SK-N-SH (cell line): ENCODE measurements at regions not wholly inside any gene's neighbourhood (a gene's known extent, or its start where the extent isn't known, plus 50 kb on each side); places are given as distances from the start of the nearest gene placed in this dataset.

Experiments
- CHD2 ChIP-seq: fragments of 150-350 bp; IDR thresholded peaks from 2 replicates; pipeline ENCODE4 v1.6.1; 2018; ENCODE audit warnings: low read length; ENCODE audit not compliant: partially characterized antibody
- EP300 ChIP-seq, 2 experiments: IDR thresholded peaks; 2 replicates each; pipeline versions ENCODE4 v1.4.0 to v1.6.1; 2012; ENCODE audit warnings: borderline replicate concordance in 1 of 2, low read depth in 1 of 2, low read length in 1 of 2
- EZH2phosphoT487 ChIP-seq: fragments of 200-600 bp; sonication (generic); IDR thresholded peaks from 2 replicates; pipeline ENCODE4 v1.6.1; 2017; ENCODE audit warnings: low read depth, mixed run types, mild to moderate bottlenecking, antibody characterized with exemption, moderate library complexity, borderline replicate concordance
- FOSL2 ChIP-seq: IDR thresholded peaks from 2 replicates; pipeline ENCODE4 v1.4.0; 2012; ENCODE audit warnings: low read depth, mild to moderate bottlenecking, moderate library complexity, borderline replicate concordance
- GABPA ChIP-seq: IDR thresholded peaks from 2 replicates; pipeline ENCODE4 v1.4.0; 2012; ENCODE audit warnings: low read depth, mild to moderate bottlenecking
- NFIC ChIP-seq: IDR thresholded peaks from 2 replicates; pipeline ENCODE4 v1.4.0; 2012; ENCODE audit warnings: borderline replicate concordance
- POLR2AphosphoS5 ChIP-seq: IDR thresholded peaks from 2 replicates; pipeline ENCODE4 v1.6.1; 2012; ENCODE audit warnings: low read depth, low read length
- RAD21 ChIP-seq: IDR thresholded peaks from 2 replicates; pipeline ENCODE4 v1.6.1; 2012; ENCODE audit warnings: mild to moderate bottlenecking, low read length
- RCOR1 ChIP-seq: fragments of 150-350 bp; IDR thresholded peaks from 2 replicates; pipeline ENCODE4 v1.6.1; 2017; ENCODE audit warnings: antibody characterized with exemption, low read length
- RXRA ChIP-seq: IDR thresholded peaks from 2 replicates; pipeline ENCODE4 v1.4.0; 2012; ENCODE audit warnings: low read depth, mild to moderate bottlenecking, borderline replicate concordance
- SMC3 ChIP-seq: IDR thresholded peaks from 2 replicates; pipeline ENCODE4 v1.6.1; 2012; ENCODE audit warnings: low read depth, low read length, improper control_type of control experiment
- TF ChIP-seq, protein P1 (sequence below): fragments of 200-600 bp; sonication (generic); IDR thresholded peaks from 2 replicates; pipeline ENCODE4 v1.6.1; 2017; ENCODE audit warnings: antibody characterized with exemption, mild to moderate bottlenecking, moderate library complexity
- TF ChIP-seq, protein P2 (sequence below): IDR thresholded peaks from 2 replicates; pipeline ENCODE4 v1.6.1; 2012; ENCODE audit warnings: mild to moderate bottlenecking, low read depth, low read length, moderate library complexity

DNA sequence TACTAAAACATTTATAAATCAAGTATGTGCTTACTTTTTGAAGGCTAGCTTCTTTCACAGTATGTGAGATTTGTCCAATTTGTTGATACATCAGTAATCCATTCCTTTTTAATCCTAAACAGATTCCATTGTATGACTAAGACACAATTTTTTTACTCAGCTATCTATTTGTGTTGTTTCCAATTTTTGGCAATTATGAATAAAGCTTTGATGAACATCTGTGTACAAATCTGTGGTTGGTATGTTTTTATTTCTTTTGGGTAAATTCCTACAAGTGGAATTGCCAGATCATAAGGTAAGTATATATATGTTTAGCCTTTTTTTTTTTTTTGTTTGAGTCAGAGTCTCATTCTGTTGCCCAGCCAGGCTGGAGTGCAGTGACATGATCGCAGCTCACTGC, 56.2 kb upstream of the VEPH1 start:
- no peak for TF ChIP-seq POLR2AphosphoS5
- TF ChIP-seq, protein P1, sequence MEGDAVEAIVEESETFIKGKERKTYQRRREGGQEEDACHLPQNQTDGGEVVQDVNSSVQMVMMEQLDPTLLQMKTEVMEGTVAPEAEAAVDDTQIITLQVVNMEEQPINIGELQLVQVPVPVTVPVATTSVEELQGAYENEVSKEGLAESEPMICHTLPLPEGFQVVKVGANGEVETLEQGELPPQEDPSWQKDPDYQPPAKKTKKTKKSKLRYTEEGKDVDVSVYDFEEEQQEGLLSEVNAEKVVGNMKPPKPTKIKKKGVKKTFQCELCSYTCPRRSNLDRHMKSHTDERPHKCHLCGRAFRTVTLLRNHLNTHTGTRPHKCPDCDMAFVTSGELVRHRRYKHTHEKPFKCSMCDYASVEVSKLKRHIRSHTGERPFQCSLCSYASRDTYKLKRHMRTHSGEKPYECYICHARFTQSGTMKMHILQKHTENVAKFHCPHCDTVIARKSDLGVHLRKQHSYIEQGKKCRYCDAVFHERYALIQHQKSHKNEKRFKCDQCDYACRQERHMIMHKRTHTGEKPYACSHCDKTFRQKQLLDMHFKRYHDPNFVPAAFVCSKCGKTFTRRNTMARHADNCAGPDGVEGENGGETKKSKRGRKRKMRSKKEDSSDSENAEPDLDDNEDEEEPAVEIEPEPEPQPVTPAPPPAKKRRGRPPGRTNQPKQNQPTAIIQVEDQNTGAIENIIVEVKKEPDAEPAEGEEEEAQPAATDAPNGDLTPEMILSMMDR, result no peak
- no peak for TF ChIP-seq RXRA
- TF ChIP-seq GABPA, result no peak
- no peak for TF ChIP-seq RAD21
- no peak for TF ChIP-seq EZH2phosphoT487
- TF ChIP-seq, protein P2, sequence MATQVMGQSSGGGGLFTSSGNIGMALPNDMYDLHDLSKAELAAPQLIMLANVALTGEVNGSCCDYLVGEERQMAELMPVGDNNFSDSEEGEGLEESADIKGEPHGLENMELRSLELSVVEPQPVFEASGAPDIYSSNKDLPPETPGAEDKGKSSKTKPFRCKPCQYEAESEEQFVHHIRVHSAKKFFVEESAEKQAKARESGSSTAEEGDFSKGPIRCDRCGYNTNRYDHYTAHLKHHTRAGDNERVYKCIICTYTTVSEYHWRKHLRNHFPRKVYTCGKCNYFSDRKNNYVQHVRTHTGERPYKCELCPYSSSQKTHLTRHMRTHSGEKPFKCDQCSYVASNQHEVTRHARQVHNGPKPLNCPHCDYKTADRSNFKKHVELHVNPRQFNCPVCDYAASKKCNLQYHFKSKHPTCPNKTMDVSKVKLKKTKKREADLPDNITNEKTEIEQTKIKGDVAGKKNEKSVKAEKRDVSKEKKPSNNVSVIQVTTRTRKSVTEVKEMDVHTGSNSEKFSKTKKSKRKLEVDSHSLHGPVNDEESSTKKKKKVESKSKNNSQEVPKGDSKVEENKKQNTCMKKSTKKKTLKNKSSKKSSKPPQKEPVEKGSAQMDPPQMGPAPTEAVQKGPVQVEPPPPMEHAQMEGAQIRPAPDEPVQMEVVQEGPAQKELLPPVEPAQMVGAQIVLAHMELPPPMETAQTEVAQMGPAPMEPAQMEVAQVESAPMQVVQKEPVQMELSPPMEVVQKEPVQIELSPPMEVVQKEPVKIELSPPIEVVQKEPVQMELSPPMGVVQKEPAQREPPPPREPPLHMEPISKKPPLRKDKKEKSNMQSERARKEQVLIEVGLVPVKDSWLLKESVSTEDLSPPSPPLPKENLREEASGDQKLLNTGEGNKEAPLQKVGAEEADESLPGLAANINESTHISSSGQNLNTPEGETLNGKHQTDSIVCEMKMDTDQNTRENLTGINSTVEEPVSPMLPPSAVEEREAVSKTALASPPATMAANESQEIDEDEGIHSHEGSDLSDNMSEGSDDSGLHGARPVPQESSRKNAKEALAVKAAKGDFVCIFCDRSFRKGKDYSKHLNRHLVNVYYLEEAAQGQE, result no peak
- TF ChIP-seq EP300 (IDR thresholded peaks at IDR 0.05; ENCODE audit: borderline replicate concordance in 1 of 2, low read depth in 1 of 2, low read length in 1 of 2), result no peak
- TF ChIP-seq RCOR1, result no peak
- TF ChIP-seq CHD2, result no peak
- TF ChIP-seq FOSL2, result no peak
- no peak for TF ChIP-seq SMC3
- TF ChIP-seq NFIC, result no peak
